Ishikawa (cell line): ENCODE measurements at regions not wholly inside any gene's neighbourhood (a gene's known extent, or its start where the extent isn't known, plus 50 kb on each side); places are given as distances from the start of the nearest gene placed in this dataset.

Experiments
- CEBPB ChIP-seq: IDR thresholded peaks from 2 replicates; pipeline ENCODE4 v1.6.1; 2012
- CREB1 ChIP-seq: IDR thresholded peaks from 2 replicates; pipeline ENCODE4 v1.6.1; 2012; ENCODE audit warnings: low read depth
- EGR1 ChIP-seq: IDR thresholded peaks from 2 replicates; pipeline ENCODE4 v1.6.1; 2012
- EP300 ChIP-seq: IDR thresholded peaks from 2 replicates; pipeline ENCODE4 v1.6.1; 2012; ENCODE audit warnings: borderline replicate concordance
- FOXM1 ChIP-seq: IDR thresholded peaks from 2 replicates; pipeline ENCODE4 v1.6.1; 2012; ENCODE audit warnings: low read depth, borderline replicate concordance
- MAX ChIP-seq: IDR thresholded peaks from 2 replicates; pipeline ENCODE4 v1.6.1; 2012
- NFIC ChIP-seq: IDR thresholded peaks from 2 replicates; pipeline ENCODE4 v1.6.1; 2012
- RAD21 ChIP-seq: IDR thresholded peaks from 2 replicates; pipeline ENCODE4 v1.6.1; 2012; ENCODE audit warnings: low read depth
- REST ChIP-seq: IDR thresholded peaks from 2 replicates; pipeline ENCODE4 v1.6.1; 2012; ENCODE audit warnings: low read depth, mild to moderate bottlenecking
- TAF1 ChIP-seq: IDR thresholded peaks from 2 replicates; pipeline ENCODE4 v1.6.1; 2012; ENCODE audit warnings: low read depth, mild to moderate bottlenecking
- TCF12 ChIP-seq: IDR thresholded peaks from 2 replicates; pipeline ENCODE4 v1.6.1; 2012; ENCODE audit warnings: low read depth
- TEAD4 ChIP-seq: IDR thresholded peaks from 2 replicates; pipeline ENCODE4 v1.6.1; 2012
- USF1 ChIP-seq: IDR thresholded peaks from 2 replicates; pipeline ENCODE4 v1.6.1; 2012
- YY1 ChIP-seq: IDR thresholded peaks from 2 replicates; pipeline ENCODE4 v1.6.1; 2012; ENCODE audit warnings: low read depth
- ZBTB7A ChIP-seq: IDR thresholded peaks from 2 replicates; pipeline ENCODE4 v1.6.1; 2012; ENCODE audit warnings: low read depth

GRCh38 chr2:107235491-107236254, 349.7 kb upstream of the ST6GAL2 start:
- TF ChIP-seq YY1 = no peak
- TF ChIP-seq MAX = no peak
- no peak for TF ChIP-seq ZBTB7A

GRCh38 chr2:107242811-107243210, 356.8 kb upstream of the ST6GAL2 start:
- TF ChIP-seq EP300 = no peak
- no peak for TF ChIP-seq EGR1
- no peak for TF ChIP-seq TAF1
- no peak for TF ChIP-seq REST
- TF ChIP-seq NFIC = no peak
- TF ChIP-seq ZBTB7A = no peak
- no peak for TF ChIP-seq CREB1
- no peak for TF ChIP-seq RAD21
- no peak for TF ChIP-seq MAX

- TF ChIP-seq TCF12 (no peak), MAX (no peak), CEBPB (no peak), ZBTB7A (no peak)
Measured at GRCh38 chr2:107248932-107249331, 363.0 kb upstream of the ST6GAL2 start.

- no peak for TF ChIP-seq EGR1
- no peak for TF ChIP-seq TAF1
Measured at GRCh38 chr2:107255744-107256143, 369.8 kb upstream of the ST6GAL2 start.

GRCh38 chr2:107258531-107259407, 372.8 kb upstream of the ST6GAL2 start:
- no peak for TF ChIP-seq NFIC
- TF ChIP-seq CEBPB = no peak
- TF ChIP-seq TCF12 = no peak
- no peak for TF ChIP-seq MAX
- no peak for TF ChIP-seq CREB1
- TF ChIP-seq EGR1 = no peak
- no peak for TF ChIP-seq REST
- no peak for TF ChIP-seq TEAD4
- no peak for TF ChIP-seq USF1
- TF ChIP-seq ZBTB7A = no peak
- no peak for TF ChIP-seq FOXM1
- TF ChIP-seq YY1 = no peak
- TF ChIP-seq RAD21 = no peak
- no peak for TF ChIP-seq EP300
- no peak for TF ChIP-seq TAF1

GRCh38 chr2:107259408-107260195, 373.6 kb upstream of the ST6GAL2 start:
- TF ChIP-seq YY1 (no peak), TAF1 (no peak), MAX (no peak), REST (no peak), EP300 (no peak), RAD21 (no peak), FOXM1 (no peak), USF1 (no peak), TCF12 (no peak), CREB1 (no peak), CEBPB (no peak), TEAD4 (no peak), NFIC (no peak), EGR1 (no peak), ZBTB7A (no peak)
